ENCODE measurements at regions not wholly inside any gene's neighbourhood (a gene's known extent, or its start where the extent isn't known, plus 50 kb on each side); places are given as distances from the start of the nearest gene placed in this dataset.
"Not testable (repeated sequence)": the region's sequence is repeated elsewhere in the genome, so short reads cannot be mapped to it uniquely, and the experiment has no call there.

- intact Hi-C loops (cut with micrococcal nuclease), result no loop called here
Observed at GRCh38 chr7:121503730-121504129, 107.6 kb upstream of the FAM3C start.

GRCh38 chr7:121503039-121503438 lies 106.9 kb upstream of the FAM3C start:
- intact Hi-C loops (cut with micrococcal nuclease), result no loop called here

- intact Hi-C loops (cut with micrococcal nuclease), result no loop called here
Observed at GRCh38 chr7:121501566-121501965, 105.5 kb upstream of the FAM3C start.

GRCh38 chr7:121500360-121501058 lies 104.4 kb upstream of the FAM3C start:
- intact Hi-C loops (cut with micrococcal nuclease), result no loop called here

GRCh38 chr7:121499624-121500023 lies 103.5 kb upstream of the FAM3C start:
- intact Hi-C loops (cut with micrococcal nuclease), result loop anchor here (1.0 to 2.0 kb wide), 3 partner anchors 15 to 48 kb away; no protein-coding TSS in a partner anchor

GRCh38 chr7:121498816-121499215 lies 102.7 kb upstream of the FAM3C start:
- intact Hi-C loops (cut with micrococcal nuclease), result loop anchor here (1.0 to 2.0 kb wide), 3 partner anchors 14 to 48 kb away; no protein-coding TSS in a partner anchor

- intact Hi-C loops (cut with micrococcal nuclease), result not testable (repeated sequence)
Observed at GRCh38 chr7:121497545-121497944, 101.4 kb upstream of the FAM3C start.

GRCh38 chr7:121494516-121494915 lies 98.4 kb upstream of the FAM3C start:
- intact Hi-C loops (cut with micrococcal nuclease), result no loop called here

GRCh38 chr7:121493553-121493952 lies 97.4 kb upstream of the FAM3C start:
- intact Hi-C loops (cut with micrococcal nuclease), result no loop called here

GRCh38 chr7:121490309-121490708 lies 94.2 kb upstream of the FAM3C start:
- intact Hi-C loops (cut with micrococcal nuclease), result no loop called here

- intact Hi-C loops (cut with micrococcal nuclease), result no loop called here
Observed at GRCh38 chr7:121489440-121489839, 93.3 kb upstream of the FAM3C start.

GRCh38 chr7:121488111-121488650 lies 92.1 kb upstream of the FAM3C start:
- intact Hi-C loops (cut with micrococcal nuclease), result no loop called here

- intact Hi-C loops (cut with micrococcal nuclease), result no loop called here
Observed at GRCh38 chr7:121486590-121486989, 90.5 kb upstream of the FAM3C start.

GRCh38 chr7:121485467-121486243 lies 89.5 kb upstream of the FAM3C start:
- intact Hi-C loops (cut with micrococcal nuclease), result loop anchor here (2.0 kb wide), 1 partner anchor 13 kb away; no protein-coding TSS in a partner anchor

GRCh38 chr7:121484089-121484763 lies 88.1 kb upstream of the FAM3C start:
- intact Hi-C loops (cut with micrococcal nuclease), result loop anchor here (2.0 kb wide), 1 partner anchor 15 kb away; no protein-coding TSS in a partner anchor

GRCh38 chr7:121480566-121481335 lies 84.6 kb upstream of the FAM3C start:
- intact Hi-C loops (cut with micrococcal nuclease), result loop anchor here (2.0 kb wide), 1 partner anchor 42 kb away; no protein-coding TSS in a partner anchor

- intact Hi-C loops (cut with micrococcal nuclease), result loop anchor here (2.0 kb wide), 1 partner anchor 41 kb away; no protein-coding TSS in a partner anchor
Observed at GRCh38 chr7:121480058-121480457, 84.0 kb upstream of the FAM3C start.

GRCh38 chr7:121479466-121479865 lies 83.4 kb upstream of the FAM3C start:
- intact Hi-C loops (cut with micrococcal nuclease), result no loop called here

- intact Hi-C loops (cut with micrococcal nuclease), result no loop called here
Observed at GRCh38 chr7:121475806-121476205, 79.7 kb upstream of the FAM3C start.

GRCh38 chr7:121474301-121474673 lies 78.2 kb upstream of the FAM3C start:
- intact Hi-C loops (cut with micrococcal nuclease), result no loop called here
